PC-9 (cell line): ENCODE measurements at regions not wholly inside any gene's neighbourhood (a gene's known extent, or its start where the extent isn't known, plus 50 kb on each side); places are given as distances from the start of the nearest gene placed in this dataset.

Experiments used
- BruUV-seq: library from RNA; stranded (reverse); fragments of 400-500 nt; replicated peaks from 2 replicates; lab custom pipeline; 2021; lab: Mats Ljungman, UMichigan
- CTCF ChIA-PET: fragments of 300-600 bp; sonication (Branson Sonifier 250); formaldehyde crosslinking; loops from one replicate; lab custom pipeline; 2022; ENCODE audit warnings: antibody characterized with exemption; lab: Charles Lee
- POLR2A ChIA-PET: fragments of 300-600 bp; sonication (Branson Sonifier 250); formaldehyde crosslinking; loops from one replicate; lab custom pipeline; 2022; ENCODE audit warnings: antibody characterized with exemption; ENCODE audit not compliant: unreplicated experiment; lab: Charles Lee
- DNase-seq, 2 experiments: peaks; one replicate each; pipeline versions ENCODE4 v3.0.0 to v3.0.0-alpha.2; 2015 to 2022; ENCODE audit warnings: mixed read lengths in 1 of 2
- H2AFZ ChIP-seq: fragments of 200-600 bp; sonication (generic); 2 replicates; pipeline ENCODE4 v1.8.1; 2017; ENCODE audit warnings: antibody characterized with exemption
- H3F3A ChIP-seq: fragments of 200-600 bp; sonication (generic); 2 replicates; pipeline ENCODE4 v1.8.1; 2017; ENCODE audit warnings: antibody characterized with exemption, mild to moderate bottlenecking, low read depth; ENCODE audit not compliant: insufficient read depth
- H3K27ac ChIP-seq: fragments of 200-600 bp; sonication (generic); 2 replicates; pipeline ENCODE4 v1.6.1; 2016; ENCODE audit warnings: mixed run types
- H3K27me3 ChIP-seq: fragments of 200-600 bp; sonication (generic); 2 replicates; pipeline ENCODE4 v1.6.1; 2016; ENCODE audit warnings: low read depth, mixed run types; ENCODE audit not compliant: insufficient read depth
- H3K36me3 ChIP-seq: fragments of 200-600 bp; sonication (generic); 2 replicates; pipeline ENCODE4 v1.6.1; 2016; ENCODE audit warnings: low read depth, mixed run types
- H3K4me1 ChIP-seq: fragments of 200-600 bp; sonication (generic); replicated peaks from 2 replicates; pipeline ENCODE4 v1.6.1; 2016; ENCODE audit warnings: mixed run types; ENCODE audit not compliant: insufficient read depth
- H3K4me2 ChIP-seq: fragments of 200-600 bp; sonication (generic); 2 replicates; pipeline ENCODE4 v1.6.1; 2017; ENCODE audit warnings: mixed run types
- H3K4me3 ChIP-seq: fragments of 200-600 bp; sonication (generic); 2 replicates; pipeline ENCODE4 v1.6.1; 2016; ENCODE audit warnings: mixed run types
- H3K79me2 ChIP-seq: fragments of 200-600 bp; sonication (generic); 2 replicates; pipeline ENCODE4 v1.6.1; 2017; ENCODE audit warnings: low read depth, mixed run types
- H3K9me2 ChIP-seq: fragments of 200-600 bp; sonication (generic); 2 replicates; pipeline ENCODE4 v1.8.1; 2017; ENCODE audit warnings: mild to moderate bottlenecking; ENCODE audit not compliant: insufficient read depth
- H3K9me3 ChIP-seq: fragments of 200-600 bp; sonication (generic); 2 replicates; pipeline ENCODE4 v1.8.1; 2016; ENCODE audit warnings: low read depth; ENCODE audit not compliant: insufficient read depth
- H4K20me1 ChIP-seq: fragments of 200-600 bp; sonication (generic); 2 replicates; pipeline ENCODE4 v1.8.1; 2017; ENCODE audit not compliant: insufficient read depth
- CTCF ChIP-seq: fragments of 200-600 bp; sonication (generic); conservative IDR thresholded peaks from 2 replicates; pipeline ENCODE4 v1.6.1; 2017; ENCODE audit warnings: mixed run types, antibody characterized with exemption, mild to moderate bottlenecking, moderate library complexity
- EZH2 ChIP-seq: fragments of 200-600 bp; sonication (generic); IDR thresholded peaks from 2 replicates; pipeline ENCODE4 v1.8.0; 2017; ENCODE audit warnings: antibody characterized with exemption, low read depth
- intact Hi-C: fragments of 100-400 bp; cut with micrococcal nuclease; formaldehyde crosslinking; loops from one replicate; pipeline ENCODE4 v1.10.0; 2022; ENCODE audit not compliant: unreplicated experiment

- H3F3A ChIP-seq = no peaks in the 10 kb centered on the region
- intact Hi-C loops = no loop called here
- POLR2A ChIA-PET = no interaction called here
- H3K36me3 ChIP-seq = no peaks in the 10 kb centered on the region
- DNase-seq = no peak
- H3K4me3 ChIP-seq = no peak overlapping the region
- H3K9me2 ChIP-seq = no peaks in the 10 kb centered on the region
- H3K79me2 ChIP-seq = no peaks in the 10 kb centered on the region
- H3K4me2 ChIP-seq = no peak overlapping the region
- no peaks in the 10 kb centered on the region for H3K27me3 ChIP-seq
- TF ChIP-seq CTCF = no peak
- TF ChIP-seq EZH2 = no peak
- H2AFZ ChIP-seq = no peak overlapping the region
- no peaks in the 10 kb centered on the region; the same call in 1 of the 2 replicates for H3K9me3 ChIP-seq
- no peaks in the 10 kb centered on the region for H3K4me1 ChIP-seq
- H4K20me1 ChIP-seq = no peaks in the 10 kb centered on the region
- no peak overlapping the region for H3K27ac ChIP-seq
- CTCF ChIA-PET = no interaction called here
- no TSS peak for BruUV-seq
These were observed 110.8 kb upstream of the AFF2 start for GRCh38 chrX:148389629-148390028.

GRCh38 chrX:148412006-148412405 lies 88.4 kb upstream of the AFF2 start:
- H3K9me2 ChIP-seq = no peaks in the 10 kb centered on the region
- H3K4me1 ChIP-seq = no peaks in the 10 kb centered on the region
- no peak overlapping the region for H3K4me2 ChIP-seq
- no peaks in the 10 kb centered on the region for H3K79me2 ChIP-seq
- intact Hi-C loops = no loop called here
- no TSS peak for BruUV-seq
- H3K27ac ChIP-seq = no peak overlapping the region
- ChIA-PET CTCF (no interaction called here), POLR2A (no interaction called here)
- no peak for TF ChIP-seq CTCF
- no peak for TF ChIP-seq EZH2
- no peaks in the 10 kb centered on the region for H4K20me1 ChIP-seq
- H3F3A ChIP-seq = no peaks in the 10 kb centered on the region
- no peaks in the 10 kb centered on the region for H3K36me3 ChIP-seq
- H3K4me3 ChIP-seq = no peak overlapping the region
- no peaks in the 10 kb centered on the region for H3K9me3 ChIP-seq
- DNase-seq = no peak
- H2AFZ ChIP-seq = no peak overlapping the region
- H3K27me3 ChIP-seq = 0 out of 2 replicates have a peak, but pooled peaks cover 3% of the 10 kb centered on the region

GRCh38 chrX:148416142-148416541 lies 84.3 kb upstream of the AFF2 start:
- intact Hi-C loops = no loop called here
- Histone ChIP-seq H3K27ac (no peak overlapping the region), H3K4me2 (no peak overlapping the region), H3K79me2 (no peaks in the 10 kb centered on the region), H3K4me3 (no peak overlapping the region), H3K9me2 (no peaks in the 10 kb centered on the region), H3K9me3 (no peaks in the 10 kb centered on the region), H3K4me1 (no peaks in the 10 kb centered on the region), H4K20me1 (no peaks in the 10 kb centered on the region), H3K36me3 (no peaks in the 10 kb centered on the region), H3F3A (no peaks in the 10 kb centered on the region), H3K27me3 (0 out of 2 replicates have a peak, but pooled peaks cover 3% of the 10 kb centered on the region), H2AFZ (no peak overlapping the region)
- DNase-seq = no peak
- TF ChIP-seq EZH2 = no peak
- TF ChIP-seq CTCF = no peak
- BruUV-seq = no TSS peak
- ChIA-PET CTCF (no interaction called here), POLR2A (no interaction called here)
